NCI-H446 treated with DMSO at 0.1 percent for 48 hours (cell line): ENCODE measurements at regions not wholly inside any gene's neighbourhood (a gene's known extent, or its start where the extent isn't known, plus 50 kb on each side); places are given as distances from the start of the nearest gene placed in this dataset.

ENCODE experiments used
- DNase-seq: peaks from one replicate; lab custom pipeline; 2025; lab: John Stamatoyannopoulos, UW

DNA sequence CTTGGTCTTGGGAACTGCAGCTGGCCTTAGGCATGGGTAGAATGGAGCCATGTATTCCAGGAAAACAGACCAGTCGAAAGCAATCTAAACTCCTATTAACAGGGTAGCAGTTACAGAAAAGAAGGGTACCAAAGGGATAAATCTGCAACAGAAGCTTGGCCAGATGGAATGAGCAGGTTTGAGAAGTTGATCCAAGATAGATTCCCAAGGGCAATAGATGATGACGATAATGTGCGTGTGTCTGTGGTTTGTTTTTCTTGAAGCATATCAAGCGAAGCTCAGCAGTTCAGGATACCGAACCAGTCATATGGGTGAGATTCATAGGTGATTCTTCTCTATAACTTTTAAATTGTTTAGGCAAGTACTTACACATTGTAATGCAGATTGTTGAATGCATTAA lies 203.8 kb upstream of the SEMA6D start:
- peak; percentile 39 for DNase-seq

DNA sequence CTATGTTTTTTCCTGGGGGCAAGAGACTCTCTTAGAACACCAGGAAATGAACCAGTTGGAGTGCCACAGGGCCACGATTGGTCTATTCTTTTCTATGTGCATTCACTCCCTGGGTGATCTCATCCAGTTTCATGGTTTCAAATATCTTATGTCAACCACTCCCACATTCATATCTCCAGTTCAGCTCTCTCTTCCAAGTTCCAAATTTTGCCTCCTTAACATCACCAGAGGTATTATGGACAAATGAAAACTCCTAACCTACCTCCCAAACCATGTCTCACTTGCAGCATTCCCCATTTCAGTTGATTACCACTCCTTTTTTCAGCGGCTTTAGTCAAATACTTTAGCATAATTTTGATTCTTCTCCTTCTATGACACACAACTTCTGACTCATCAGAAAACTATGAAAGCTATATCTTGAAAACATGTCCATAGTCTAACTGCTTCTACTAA lies 203.1 kb upstream of the SEMA6D start:
- DNase-seq, result no peak

DNA sequence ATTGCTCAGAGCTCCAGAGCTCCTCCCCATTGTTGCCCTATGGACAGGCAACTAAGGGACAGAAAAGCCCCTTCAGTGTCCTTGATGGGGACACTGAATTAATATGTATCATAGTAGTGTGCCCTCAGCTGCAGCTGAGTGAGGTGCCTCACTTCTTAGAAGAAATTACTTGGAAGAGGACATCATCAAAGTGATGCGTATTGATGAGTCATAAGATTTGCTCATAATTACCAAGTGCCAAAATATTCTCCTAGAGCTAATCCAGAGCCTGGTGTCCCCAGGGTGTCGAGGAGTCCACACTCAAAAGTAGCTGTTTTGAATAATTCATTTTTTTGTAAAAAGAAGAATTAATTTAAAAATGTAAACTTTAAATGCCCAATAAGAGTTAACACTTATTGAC lies 200.7 kb upstream of the SEMA6D start:
- DNase-seq, result no peak

DNA sequence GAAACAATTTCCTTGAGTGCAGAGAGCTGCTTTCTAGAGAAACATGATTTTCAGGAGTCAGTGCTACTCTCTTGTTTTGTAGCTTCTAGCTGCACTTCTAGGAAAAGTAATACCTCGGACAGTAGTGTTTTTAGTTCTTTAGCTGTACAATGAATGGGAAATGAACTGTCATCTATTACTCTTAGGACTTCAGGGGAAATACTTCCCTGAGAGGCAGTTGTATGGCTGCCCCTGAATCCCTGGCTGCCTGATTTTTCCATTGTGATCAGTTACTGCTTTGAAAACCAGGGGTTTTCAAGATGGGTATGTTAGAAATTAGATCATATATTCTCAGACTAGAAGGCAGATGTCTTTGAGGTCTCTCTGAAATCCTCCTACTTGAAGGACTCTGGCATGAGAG lies 200.3 kb upstream of the SEMA6D start:
- no peak for DNase-seq

DNA sequence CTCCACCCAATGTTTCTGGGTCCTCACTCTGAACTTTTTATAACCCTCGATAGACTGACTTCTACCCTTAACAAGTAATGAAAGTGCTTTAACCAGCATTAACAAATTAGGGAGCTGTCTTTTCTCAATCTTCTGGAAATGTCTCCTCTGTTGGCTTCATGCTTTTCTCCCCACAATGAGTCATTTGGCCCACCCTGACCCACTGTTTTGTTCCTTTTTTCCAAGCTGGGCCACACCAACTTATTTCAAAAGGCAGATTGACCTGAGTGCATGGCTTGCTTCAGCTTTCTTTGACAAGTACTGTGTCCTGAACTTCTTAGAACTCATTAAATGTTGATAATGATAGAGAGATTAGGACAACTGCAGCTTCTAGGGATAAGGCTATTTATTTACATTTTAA lies 199.6 kb upstream of the SEMA6D start:
- DNase-seq, result no peak

DNA sequence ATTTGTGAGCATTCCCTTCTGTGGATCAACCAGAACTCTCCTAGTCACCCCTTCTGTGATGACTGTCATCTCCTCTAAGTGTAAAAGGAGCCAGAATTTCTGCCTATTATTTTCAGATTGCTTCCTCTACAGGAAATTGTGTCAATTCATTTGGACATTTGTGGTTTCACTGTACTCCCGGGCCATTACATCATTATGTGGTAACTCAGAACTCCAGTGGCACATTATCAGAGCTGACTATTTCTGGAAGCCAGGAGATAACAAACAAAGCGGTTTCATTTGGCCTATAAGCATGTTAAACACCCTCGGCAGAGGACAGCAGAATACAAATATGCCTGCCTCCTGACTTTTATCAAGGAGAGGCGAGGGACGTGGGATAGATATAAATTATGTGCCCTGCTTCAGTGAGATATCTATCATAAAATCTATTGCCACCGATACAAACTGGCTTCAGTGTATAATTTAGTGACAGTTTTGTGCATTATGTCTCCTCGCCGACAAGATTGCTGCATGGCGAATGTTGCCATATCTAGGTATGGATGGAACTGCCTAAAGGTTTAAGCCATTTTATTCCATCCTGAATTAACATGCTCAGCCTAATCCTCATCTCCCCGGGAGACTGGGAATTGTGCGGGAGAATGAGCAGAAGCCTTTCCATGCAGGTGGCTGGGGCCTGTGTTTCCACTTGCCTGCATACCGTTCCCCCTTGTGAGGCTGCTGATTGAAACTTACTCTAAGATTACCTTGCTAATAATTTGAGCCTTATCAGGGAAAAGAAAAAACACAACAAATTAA lies 193.4 kb upstream of the SEMA6D start:
- no peak for DNase-seq

DNA sequence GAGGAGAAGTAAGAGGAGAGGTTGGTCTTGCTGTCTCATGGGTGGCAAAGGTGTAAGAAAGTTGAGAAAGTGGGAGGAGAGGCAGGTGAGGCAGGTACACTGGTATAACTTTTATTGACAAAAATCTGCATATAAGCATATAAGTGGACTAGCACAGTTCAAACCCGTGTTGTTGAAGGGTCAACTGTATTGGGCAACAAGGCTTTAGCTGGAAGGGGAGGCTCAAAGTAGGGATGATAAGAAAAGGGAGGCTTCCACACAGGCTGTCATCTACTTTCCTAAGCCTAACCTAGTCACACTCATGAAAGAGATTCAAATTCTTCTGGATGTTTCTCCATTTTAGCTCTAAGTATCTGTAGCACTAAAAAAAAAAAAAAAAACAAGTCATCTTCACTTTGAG lies 188.1 kb upstream of the SEMA6D start:
- DNase-seq, result no peak

DNA sequence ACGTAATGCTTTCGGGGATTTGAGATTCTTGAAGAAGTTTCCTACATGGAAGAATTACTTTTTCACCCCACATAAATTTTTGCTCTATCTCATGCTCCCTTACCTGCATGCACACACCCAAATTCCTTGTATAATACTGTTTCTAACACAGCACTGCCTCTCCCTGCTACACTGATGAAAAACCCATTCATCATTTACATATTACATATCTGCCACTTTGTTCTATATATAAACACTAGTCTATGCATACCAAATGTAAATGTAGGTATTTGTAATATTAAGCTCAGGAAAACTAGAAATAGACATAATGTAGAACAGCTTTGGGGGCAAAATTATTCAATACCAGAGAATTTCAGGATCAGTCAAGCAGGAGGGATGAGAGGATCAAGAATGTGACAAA lies 182.6 kb upstream of the SEMA6D start:
- no peak for DNase-seq

DNA sequence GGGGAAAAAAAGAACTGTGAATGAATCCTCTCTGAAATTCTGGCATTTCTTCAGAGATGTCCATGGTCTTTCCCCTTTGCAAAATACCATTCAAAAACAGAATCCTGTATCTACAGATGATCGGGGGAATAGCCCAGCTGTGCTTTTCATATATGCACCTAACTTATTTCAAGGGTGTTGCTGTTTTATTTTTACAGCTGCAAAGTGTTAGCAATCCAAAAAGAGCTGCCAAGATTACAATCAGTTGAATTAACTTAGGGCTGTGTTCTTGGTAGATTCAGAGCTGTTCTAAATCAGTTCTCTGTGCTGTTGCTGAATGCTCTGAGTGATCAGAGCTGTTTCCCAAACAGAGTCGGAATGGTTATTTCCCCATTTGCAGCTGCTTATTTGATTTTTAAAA lies 175.7 kb upstream of the SEMA6D start:
- no peak for DNase-seq

DNA sequence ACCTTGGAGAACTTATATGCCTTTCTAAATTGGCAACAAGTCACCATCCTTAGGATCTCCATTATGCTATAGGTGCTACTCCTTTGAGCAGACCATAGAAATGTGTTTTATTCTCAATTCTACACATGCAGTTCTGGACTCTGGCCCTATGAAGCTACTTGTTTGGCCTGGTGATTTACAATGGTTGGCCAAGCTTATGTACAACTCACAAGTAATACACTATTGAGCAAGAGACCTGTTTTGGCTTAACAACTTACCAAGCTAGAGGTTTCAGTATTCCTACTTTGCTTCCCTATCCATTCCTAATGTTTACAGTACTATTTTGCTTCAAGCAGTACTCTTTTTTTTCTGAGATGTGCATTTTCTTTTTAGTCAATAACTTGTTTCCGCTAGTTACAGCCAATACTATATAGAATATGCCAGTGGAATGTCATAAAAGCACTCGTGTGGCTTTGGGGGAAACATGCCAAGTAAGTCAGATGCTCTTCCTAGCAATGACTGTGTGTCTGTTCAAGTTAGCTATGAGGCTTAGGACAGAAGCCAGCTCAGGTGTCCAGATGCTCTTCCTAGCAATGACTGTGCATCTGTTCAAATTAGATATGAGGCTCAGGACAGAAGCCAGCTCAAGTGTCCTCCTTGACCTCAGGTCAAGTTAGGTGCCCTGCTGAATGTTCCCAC lies 174.9 kb upstream of the SEMA6D start:
- DNase-seq, result peak; percentile 32

DNA sequence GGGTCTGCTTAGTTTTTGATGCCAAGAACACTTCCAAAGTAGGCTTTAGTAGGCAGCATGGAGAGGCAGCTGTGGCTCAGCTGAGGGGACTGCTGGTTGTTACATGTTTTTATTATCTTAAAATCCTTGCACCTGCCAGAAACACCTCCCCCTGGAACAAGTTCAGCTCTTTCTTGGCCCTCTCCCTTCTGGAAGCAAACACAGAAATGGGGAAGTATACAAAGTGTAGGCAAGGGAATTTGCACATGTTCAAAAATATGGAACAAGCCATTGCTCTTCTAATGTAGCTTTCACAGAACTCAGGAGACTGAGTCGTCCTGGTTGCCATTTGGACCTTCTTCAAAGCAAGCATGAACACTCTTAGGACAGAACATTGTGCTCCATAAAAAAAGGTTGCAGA lies 169.1 kb upstream of the SEMA6D start:
- DNase-seq, result peak; percentile 42

DNA sequence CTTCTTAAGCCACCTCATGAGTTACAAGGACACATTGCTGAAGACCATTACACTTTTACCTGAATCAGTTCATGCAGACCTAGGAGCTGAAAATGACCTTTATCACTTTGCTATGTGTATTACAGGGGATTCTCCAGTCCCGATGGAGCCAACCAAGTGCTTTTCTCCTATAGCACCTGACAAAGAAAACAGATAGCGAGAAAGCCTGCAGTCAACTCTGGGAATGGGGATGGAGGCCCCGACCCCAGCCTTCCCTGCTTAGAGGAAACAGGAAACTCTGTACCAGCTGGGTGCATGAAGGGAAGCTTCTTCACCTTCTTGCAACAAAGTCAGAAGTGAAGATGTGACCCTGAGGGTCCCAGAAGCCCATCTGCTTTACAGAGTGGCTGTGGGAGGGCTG lies 168.3 kb upstream of the SEMA6D start:
- DNase-seq, result no peak

DNA sequence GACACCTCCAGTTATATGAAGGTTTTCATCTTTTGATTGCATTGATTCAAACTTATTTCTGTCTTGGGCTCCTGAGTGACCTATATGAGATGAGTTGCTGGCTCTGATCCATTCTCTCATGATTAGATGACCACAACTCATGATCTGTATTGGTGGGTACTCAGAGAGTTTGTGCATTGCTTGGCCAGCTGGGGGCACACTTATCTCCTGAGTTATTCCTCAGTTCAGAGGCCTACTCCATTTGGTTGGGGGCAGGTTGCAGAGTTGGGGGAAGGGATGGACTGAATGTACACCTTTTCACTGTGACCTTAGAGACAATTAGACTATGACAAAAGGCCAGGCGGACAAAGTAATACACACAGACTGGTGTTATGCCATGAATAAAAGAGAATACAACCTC lies 166.2 kb upstream of the SEMA6D start:
- DNase-seq, result no peak

DNA sequence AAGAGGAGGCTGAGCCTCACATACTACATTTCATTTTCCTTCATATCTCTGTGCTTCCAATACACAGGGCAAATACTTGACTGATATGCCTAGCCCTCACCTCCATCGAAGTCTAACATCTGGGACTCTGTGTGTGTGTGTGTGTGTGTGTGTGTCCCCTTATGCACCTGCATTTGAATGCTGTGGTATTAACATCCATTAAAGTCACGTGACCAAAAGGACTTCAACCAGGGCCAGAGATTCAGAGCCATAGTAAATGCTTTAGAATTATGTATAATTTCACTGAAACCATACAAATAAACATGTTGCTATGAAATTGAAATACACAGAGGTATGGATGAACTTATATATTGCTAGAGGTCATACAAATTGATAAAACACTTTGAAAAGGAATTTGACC lies 165.8 kb upstream of the SEMA6D start:
- no peak for DNase-seq

DNA sequence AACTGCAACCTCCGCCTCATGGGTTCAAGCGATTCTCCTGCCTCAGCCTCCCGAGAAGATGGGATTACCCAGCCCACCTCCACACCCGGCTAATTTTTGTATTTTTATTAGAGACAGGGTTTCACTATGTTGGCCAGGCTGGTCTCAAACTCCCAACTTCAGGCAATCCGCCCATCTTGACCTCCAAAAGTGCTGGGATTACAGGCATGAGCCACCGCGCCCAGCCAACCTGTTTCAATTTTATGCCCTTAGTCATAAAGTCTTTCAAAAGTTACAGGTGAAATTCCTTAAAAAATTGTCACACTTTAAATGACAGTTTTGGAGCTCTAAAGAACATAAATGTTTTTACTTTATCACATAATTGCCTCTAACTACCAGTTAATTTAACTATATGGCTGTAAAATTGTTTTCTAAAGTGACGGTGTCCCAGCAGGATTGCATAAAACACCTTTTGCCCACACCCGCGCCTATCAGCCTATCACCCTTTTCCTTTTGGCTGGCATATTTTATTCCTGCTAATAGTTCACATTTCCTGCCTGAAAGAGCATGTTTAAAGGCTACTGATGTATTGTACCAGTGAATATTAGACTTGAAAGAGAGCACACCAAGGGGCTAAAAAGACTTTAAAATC lies 164.2 kb upstream of the SEMA6D start:
- no peak for DNase-seq

DNA sequence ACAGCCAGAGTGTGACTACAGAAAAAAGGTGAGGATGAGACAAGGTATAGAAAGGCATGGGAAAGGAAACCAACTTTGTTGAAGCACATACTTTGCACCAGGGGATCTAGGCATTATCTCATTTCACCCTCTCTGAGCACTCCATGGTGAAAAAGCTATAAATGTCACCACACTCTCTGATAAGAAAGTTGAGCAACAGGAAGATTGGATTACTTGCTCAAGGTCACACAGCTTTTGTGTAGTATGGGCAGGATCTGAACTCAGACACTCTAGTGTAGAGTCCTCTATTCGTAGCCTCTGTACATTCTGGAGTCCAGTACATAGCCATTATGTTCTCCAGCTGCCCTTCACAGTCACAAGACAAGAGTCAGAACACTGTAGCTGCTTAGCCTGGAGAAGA lies 163.4 kb upstream of the SEMA6D start:
- no peak for DNase-seq

DNA sequence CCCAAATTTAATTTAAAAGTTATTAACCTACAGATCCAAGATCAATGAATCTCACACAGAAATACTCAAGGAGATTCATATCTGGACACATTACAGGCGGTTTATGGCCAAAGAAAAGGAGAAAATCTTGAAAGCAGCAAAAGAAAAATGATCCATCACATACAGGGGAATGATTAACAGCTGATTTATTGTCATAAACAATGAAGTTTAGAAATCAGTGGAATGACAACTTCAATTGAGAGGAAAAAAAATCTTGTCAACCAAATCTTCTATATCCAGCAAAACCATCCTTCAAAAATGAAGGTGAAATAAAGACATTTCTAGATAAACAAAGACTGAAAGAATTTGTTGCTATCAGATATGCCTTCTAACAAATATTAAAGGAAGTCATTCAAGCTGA lies 156.2 kb upstream of the SEMA6D start:
- DNase-seq, result no peak

DNA sequence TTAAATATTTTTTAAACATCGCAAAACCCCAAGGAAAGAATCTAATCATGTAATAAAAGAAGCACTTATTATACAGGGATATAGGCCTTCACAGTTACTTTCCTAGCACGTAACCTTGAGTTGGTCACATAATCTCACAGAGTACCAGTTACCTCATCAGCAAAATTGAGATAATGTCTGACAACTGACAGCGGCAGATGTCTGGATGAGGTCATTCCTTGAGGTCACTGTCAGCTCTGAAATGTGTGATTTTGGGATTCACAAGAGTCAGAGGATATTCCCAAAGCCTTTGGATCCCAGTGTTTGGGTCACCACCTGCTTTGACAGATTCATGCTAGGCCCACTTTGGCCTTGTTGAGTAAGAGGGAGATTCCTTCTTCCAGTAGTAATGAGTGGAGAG lies 151.4 kb upstream of the SEMA6D start:
- no peak for DNase-seq

DNA sequence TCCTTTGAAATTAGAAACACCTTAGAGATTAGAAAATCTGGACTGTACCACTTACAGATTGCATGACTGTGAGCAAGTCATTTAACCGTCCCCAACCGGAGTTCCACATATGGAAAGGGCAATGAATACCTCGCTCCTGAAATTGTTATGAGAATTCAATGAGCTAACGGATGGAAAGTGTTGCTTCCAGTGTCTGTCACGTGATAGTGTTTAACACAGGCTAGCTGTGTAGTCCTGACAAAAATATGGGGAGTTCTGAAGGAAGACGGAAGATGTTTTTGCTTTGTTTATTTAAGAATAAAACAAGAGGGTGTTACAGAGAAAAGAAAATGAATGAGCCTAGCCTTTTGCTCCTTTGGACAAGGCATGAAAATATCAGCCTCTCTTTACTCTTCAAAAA lies 150.7 kb upstream of the SEMA6D start:
- no peak for DNase-seq

DNA sequence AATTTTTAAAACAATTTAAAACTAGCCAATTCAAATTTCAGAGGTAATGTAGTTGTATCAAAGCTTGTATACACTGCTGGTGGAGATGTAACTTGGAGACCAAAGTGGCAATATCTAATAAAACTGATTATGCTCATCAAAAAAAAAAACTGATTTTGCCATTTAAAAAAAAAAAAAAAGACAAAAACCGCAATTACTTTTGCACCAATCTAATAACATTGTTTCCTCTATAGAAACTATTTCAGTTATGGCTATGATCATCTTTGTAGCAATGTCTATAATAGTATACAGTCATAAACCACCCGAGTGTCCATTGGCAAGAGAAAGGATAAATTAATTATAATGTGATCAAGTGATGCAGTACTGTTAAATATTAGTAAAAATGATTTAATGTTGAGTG lies 149.3 kb upstream of the SEMA6D start:
- DNase-seq, result no peak

DNA sequence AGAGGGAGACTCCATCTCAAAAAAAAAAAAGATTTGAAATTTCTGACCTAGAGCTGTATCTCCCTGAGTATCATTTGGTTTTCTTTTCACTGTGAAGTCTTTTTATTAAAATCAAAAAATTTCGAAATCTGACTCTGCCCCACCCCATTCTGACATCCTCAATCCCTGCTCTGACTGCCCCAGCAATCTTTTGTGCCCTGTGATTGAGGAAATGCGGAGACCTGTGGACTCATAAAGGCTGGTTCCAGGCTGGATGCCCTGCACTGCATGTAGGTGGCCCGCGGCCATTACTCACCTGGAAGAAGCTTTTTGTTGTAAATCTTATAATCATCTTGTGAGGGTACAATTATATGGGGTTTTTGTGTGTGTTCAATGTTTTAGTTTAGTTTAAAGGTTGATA lies 147.3 kb upstream of the SEMA6D start:
- no peak for DNase-seq

DNA sequence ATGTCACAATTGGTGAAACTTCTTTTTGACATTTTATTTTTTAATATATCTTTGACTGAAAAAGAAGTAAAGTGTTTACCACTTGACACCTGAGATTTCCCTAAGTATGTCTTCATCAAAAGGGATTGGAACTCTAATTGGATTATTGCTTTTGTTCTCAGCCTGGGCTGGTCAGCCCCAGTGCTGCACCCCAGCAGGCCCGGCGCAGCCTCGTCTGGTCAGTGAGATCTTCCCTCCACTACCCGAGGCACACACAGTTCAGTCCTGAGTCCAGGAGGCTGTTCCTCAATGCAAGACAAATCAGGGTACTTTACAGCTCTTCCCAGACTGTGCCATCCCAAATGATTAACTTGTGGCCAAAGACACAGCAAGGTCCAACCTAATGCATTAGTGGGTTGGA lies 146.9 kb upstream of the SEMA6D start:
- DNase-seq, result no peak

DNA sequence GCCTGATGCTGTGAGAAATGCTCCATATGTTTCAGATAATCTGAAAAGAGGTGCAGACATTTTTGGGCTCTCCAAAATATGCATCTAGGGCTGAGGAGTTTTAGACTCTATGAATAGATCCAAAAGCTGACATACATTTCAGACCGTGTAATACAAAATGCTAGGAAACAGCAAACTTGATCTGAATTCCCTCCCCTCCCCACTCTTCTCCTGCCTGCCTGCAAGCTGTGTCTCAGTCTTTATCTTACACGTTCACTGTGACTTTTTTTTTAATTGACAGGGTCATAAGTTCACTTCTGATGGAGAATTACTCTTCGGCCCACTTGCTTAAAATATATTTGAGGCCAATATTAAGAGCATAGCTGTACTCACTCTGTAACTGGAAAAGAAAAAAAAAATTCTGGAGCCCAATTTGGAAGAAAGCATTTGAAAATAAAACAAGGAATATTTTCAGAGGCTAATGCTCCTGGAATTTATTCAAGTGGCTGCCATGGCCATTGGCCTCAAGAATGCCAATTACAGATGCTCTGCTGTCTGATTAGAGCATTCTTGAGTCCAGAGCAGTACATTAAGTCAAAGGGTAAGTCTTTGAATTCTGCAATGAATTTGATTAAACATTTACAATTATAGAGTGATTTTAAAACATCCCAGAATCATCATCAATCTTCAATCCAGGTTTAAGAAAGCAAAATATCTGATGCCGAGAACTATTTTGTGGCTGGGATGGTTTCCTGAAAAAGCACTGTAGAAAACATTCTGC lies 146.2 kb upstream of the SEMA6D start:
- no peak for DNase-seq
